ENCODE measurements at regions not wholly inside any gene's neighbourhood (a gene's known extent, or its start where the extent isn't known, plus 50 kb on each side); places are given as distances from the start of the nearest gene placed in this dataset.

GRCh38 chr4:24065974-24066373, 176.1 kb upstream of the PPARGC1A start:
- Histone ChIP-seq H3K18ac (ENCODE audit: extremely low read depth, low read length) (no peak overlapping the region), H3K4ac (replicated peaks; ENCODE audit: insufficient read length, low read depth, low read length) (no peak overlapping the region), H2AK5ac (ENCODE audit: low read depth, low read length) (no peak overlapping the region), H3K79me2 (ENCODE audit: control insufficient read depth in 1 of 2, insufficient read depth in 2 of 2, low read length in 2 of 2) (no peaks in the 10 kb centered on the region), H4K5ac (ENCODE audit: insufficient read length, low read depth, low read length) (no peak overlapping the region), H3K4me3 (ENCODE audit: extremely low read depth in 1 of 4, insufficient read depth in 2 of 4, low read depth in 3 of 4, low read length in 4 of 4) (no peak overlapping the region), H3K9me3 (ENCODE audit: insufficient read depth in 2 of 2, low read depth in 1 of 2, low read length in 1 of 2) (no peaks in the 10 kb centered on the region), H3K23me2 (ENCODE audit: low read depth, low read length) (no peaks in the 10 kb centered on the region; the same call in 1 of the 2 replicates), H3K56ac (replicated peaks; ENCODE audit: insufficient read length, low read depth, low read length) (no peak overlapping the region), H3K79me1 (ENCODE audit: low read depth, low read length) (no peaks in the 10 kb centered on the region), H4K8ac (ENCODE audit: extremely low read depth, insufficient read depth, low read length) (no peak overlapping the region), H3K4me2 (ENCODE audit: insufficient read depth in 1 of 2, low read depth in 2 of 2, low read length in 2 of 2) (no peak overlapping the region), H3K14ac (ENCODE audit: insufficient read length) (no peak overlapping the region), H3K27me3 (replicated peaks in 1 of 4; ENCODE audit: control insufficient read depth in 3 of 4, extremely low read depth in 1 of 4, insufficient read depth in 3 of 4, low read length in 3 of 4) (no peaks in the 10 kb centered on the region), H2BK120ac (replicated peaks; ENCODE audit: low read depth, low read length) (no peak overlapping the region), H3K36me3 (ENCODE audit: control insufficient read depth in 2 of 4, insufficient read depth in 4 of 4, low read length in 3 of 4) (no peaks in the 10 kb centered on the region; a peak in 1 of 8 replicates), H3K23ac (ENCODE audit: insufficient read length) (no peak overlapping the region), H2BK20ac (ENCODE audit: low read length) (no peak overlapping the region), H2BK5ac (ENCODE audit: low read depth, low read length) (no peak overlapping the region), H2BK12ac (ENCODE audit: low read depth, low read length) (no peak overlapping the region), H4K91ac (replicated peaks; ENCODE audit: insufficient read length, low read length) (no peak overlapping the region), H2BK15ac (ENCODE audit: low read length) (no peak overlapping the region), H2AFZ (ENCODE audit: low read length) (no peak overlapping the region), H4K20me1 (replicated peaks in 1 of 2; ENCODE audit: control insufficient read depth in 1 of 2, insufficient read depth in 2 of 2, low read length in 2 of 2) (no peaks in the 10 kb centered on the region), H3K4me1 (replicated peaks in 1 of 4; ENCODE audit: control insufficient read depth in 3 of 4, insufficient read depth in 4 of 4, low read length in 3 of 4) (no peaks in the 10 kb centered on the region), H3K9ac (replicated peaks in 1 of 4; ENCODE audit: extremely low read depth in 1 of 4, low read depth in 3 of 4, low read length in 3 of 4) (no peak overlapping the region), H3K27ac (ENCODE audit: low read depth, low read length) (no peak overlapping the region)
- DNase-seq (ENCODE audit: low read depth in 1 of 2, low spot score in 2 of 2) (no peak), FAIRE-seq (no peak)
- ChIA-PET CTCF (ENCODE audit: partially characterized antibody) (interaction anchor here (1.2 kb wide), 1 partner anchor 8 kb away, joined by 4 read pairs; no protein-coding TSS in a partner anchor), POLR2A (ENCODE audit: partially characterized antibody) (no interaction called here)
- 79% methylated on average over 9 of the region's 9 CpGs; no CpG with 5 or more reads in 1 of the 2 experiments for WGBS, 2 experiments (ENCODE audit: extremely low coverage in 1 of 2, insufficient coverage in 1 of 2, insufficient read length in 1 of 2, insufficient replicate concordance in 2 of 2, low coverage in 1 of 2, low lambda C conversion rate in 2 of 2, missing lambda C conversion rate in 1 of 2)
- TF ChIP-seq TAF7 (optimal IDR thresholded peaks at IDR 0.05; ENCODE audit: borderline replicate concordance, low read depth, low read length) = no peak
- no peak for TF ChIP-seq ATF3 (IDR thresholded peaks at IDR 0.05; ENCODE audit: insufficient read depth, low read depth, low read length)
- no peak for TF ChIP-seq ASH2L (IDR thresholded peaks at IDR 0.05; ENCODE audit: low read length)
- no peak for TF ChIP-seq POLR2A (IDR thresholded peaks at IDR 0.05; ENCODE audit: control extremely low read depth in 1 of 2, low read depth in 2 of 2, low read length in 2 of 2)
- no peak for TF ChIP-seq POU5F1 (IDR thresholded peaks at IDR 0.05; ENCODE audit: low read depth, low read length)
- TF ChIP-seq SIRT6 (IDR thresholded peaks at IDR 0.05; ENCODE audit: low read length) = no peak
- no peak for TF ChIP-seq CHD1 (IDR thresholded peaks at IDR 0.05; ENCODE audit: low read depth, low read length)
- no peak for TF ChIP-seq EP300 (IDR thresholded peaks at IDR 0.05; ENCODE audit: borderline replicate concordance in 1 of 2, low read depth in 2 of 2, low read length in 2 of 2)
- TF ChIP-seq SAP30 (IDR thresholded peaks at IDR 0.05; ENCODE audit: insufficient read depth, insufficient replicate concordance, low read length) = no peak
